Muscle of leg (tissue), 3 donors: ENCODE measurements at regions not wholly inside any gene's neighbourhood (a gene's known extent, or its start where the extent isn't known, plus 50 kb on each side); places are given as distances from the start of the nearest gene placed in this dataset.
"Not testable (repeated sequence)": the region's sequence is repeated elsewhere in the genome, so short reads cannot be mapped to it uniquely, and the experiment has no call there.

ENCODE experiments used
- DNase-seq: peaks from one replicate; pipeline ENCODE4 v3.0.0; 2013
- H3K27ac ChIP-seq: one replicate; pipeline ENCODE4 v1.5.1; 2013; ENCODE audit warnings: mild to moderate bottlenecking, low read length, control low read depth
- H3K27me3 ChIP-seq: one replicate; pipeline ENCODE4 v1.6.1; 2013; ENCODE audit warnings: low read length; ENCODE audit not compliant: control insufficient read depth, insufficient read depth
- H3K36me3 ChIP-seq: one replicate; pipeline ENCODE4 v1.6.1; 2013; ENCODE audit warnings: low read length; ENCODE audit not compliant: control insufficient read depth, insufficient read depth
- H3K4me1 ChIP-seq: one replicate; pipeline ENCODE4 v1.6.1; 2013; ENCODE audit warnings: low read length; ENCODE audit not compliant: control insufficient read depth, insufficient read depth
- H3K4me3 ChIP-seq: one replicate; pipeline ENCODE4 v1.5.1; 2013; ENCODE audit warnings: low read length, control low read depth
- H3K9me3 ChIP-seq: replicated peaks from 2 replicates; pipeline ENCODE4 v1.6.1; 2013; ENCODE audit warnings: low read depth, low read length; ENCODE audit not compliant: control insufficient read depth
- WGBS: methylation state at CpG from one replicate; pipeline ENCODE4 v1.1.5; 2013; ENCODE audit warnings: missing lambda C conversion rate; ENCODE audit not compliant: insufficient coverage; 5-methylcytosine and 5-hydroxymethylcytosine counted together

DNA sequence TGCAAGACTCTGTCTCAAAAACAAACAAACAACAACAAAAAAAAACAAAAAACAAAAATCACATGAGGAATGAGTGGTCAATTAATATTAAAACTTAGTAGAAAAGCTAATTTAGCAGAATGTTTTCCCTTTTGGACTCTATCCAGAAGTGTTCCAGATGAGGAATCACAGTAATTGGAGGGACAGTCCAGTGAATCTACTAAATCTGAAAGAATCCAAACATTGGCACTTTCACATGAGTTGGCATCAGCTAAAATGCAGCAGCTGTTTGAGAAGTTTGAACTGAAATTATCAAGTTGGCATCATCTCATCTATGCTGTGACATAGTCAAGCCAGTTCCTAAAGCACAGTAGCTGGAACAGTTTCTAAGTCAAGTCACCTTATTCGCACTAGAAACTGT, 367.8 kb downstream of the PPP1R3A start:
- H3K9me3 ChIP-seq: no peaks in the 10 kb centered on the region
- no peaks in the 10 kb centered on the region for H3K36me3 ChIP-seq
- no peaks in the 10 kb centered on the region for H3K27me3 ChIP-seq
- H3K27ac ChIP-seq: no peak overlapping the region
- H3K4me3 ChIP-seq: no peak overlapping the region
- no CpG with 5 or more reads among the region's 1 CpG for WGBS
- no peaks in the 10 kb centered on the region for H3K4me1 ChIP-seq
- DNase-seq: peak; percentile 51

DNA sequence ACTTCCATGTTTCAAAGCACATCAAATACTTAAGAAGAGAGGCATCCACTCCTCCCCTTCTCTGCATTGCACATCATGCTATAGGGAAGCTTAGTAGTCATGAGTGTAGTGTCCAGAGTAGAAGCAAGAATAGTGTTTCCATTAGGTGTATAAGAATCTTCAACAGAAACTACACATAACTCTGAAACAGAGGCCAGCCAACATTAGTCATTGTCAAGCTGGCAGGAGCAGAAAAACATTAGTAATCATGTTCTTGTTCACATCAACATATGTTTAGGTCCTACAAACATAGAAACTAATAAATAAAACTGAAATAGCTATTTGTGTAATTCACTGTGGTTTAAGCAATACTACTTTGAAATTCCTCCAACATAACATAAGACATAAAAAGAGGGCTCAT, 370.2 kb downstream of the PPP1R3A start:
- Histone ChIP-seq H3K36me3 (no peaks in the 10 kb centered on the region), H3K4me1 (no peaks in the 10 kb centered on the region), H3K4me3 (no peak overlapping the region), H3K9me3 (no peaks in the 10 kb centered on the region), H3K27me3 (no peaks in the 10 kb centered on the region), H3K27ac (no peak overlapping the region)
- peak; percentile 21 for DNase-seq

DNA sequence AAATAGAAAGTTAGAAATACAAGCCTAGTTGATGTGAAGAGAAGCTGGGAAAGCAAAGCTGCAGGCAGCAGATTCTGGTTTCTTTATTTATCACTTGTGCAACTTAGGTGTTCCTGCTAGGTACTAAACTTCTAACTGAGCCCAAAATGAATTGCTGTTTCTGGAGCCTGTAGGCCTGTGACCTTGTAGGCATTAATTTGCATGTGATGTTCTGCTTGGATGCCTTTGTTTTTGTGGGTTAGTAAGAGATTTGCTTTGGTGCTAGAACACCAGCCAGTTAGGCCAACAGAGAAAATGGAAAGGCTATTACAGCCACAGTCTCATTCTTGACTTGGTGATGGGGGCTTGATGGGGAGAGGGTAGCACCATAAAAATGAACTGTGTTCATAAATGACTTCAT, 370.7 kb downstream of the PPP1R3A start:
- H3K4me3 ChIP-seq: no peak overlapping the region
- no peak for DNase-seq
- H3K27me3 ChIP-seq: no peaks in the 10 kb centered on the region
- H3K36me3 ChIP-seq: no peaks in the 10 kb centered on the region
- H3K27ac ChIP-seq: no peak overlapping the region
- H3K9me3 ChIP-seq: no peaks in the 10 kb centered on the region
- no peaks in the 10 kb centered on the region for H3K4me1 ChIP-seq

DNA sequence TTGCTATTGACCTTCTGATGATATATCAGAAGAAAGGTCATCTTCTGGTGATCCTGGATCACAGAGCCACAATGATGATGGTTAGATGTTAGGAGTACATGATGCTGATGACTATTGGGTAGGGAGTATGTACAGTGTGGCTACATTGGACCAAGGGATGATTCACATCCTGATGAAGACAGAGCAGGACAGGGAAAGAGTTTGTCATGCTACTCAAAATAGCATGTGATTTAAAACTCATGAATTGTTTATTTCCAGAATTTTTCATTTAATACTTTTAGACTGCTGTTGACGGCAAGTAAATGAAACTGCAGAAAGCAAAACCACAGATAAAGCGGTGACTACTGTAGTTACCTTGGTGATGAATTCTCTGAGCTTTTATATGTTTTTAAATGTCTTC, 397.3 kb downstream of the PPP1R3A start:
- Histone ChIP-seq H3K4me3 (no peak overlapping the region), H3K36me3 (no peaks in the 10 kb centered on the region), H3K27me3 (no peaks in the 10 kb centered on the region), H3K27ac (no peak overlapping the region), H3K4me1 (no peaks in the 10 kb centered on the region), H3K9me3 (no peaks in the 10 kb centered on the region)
- no CpG with 5 or more reads among the region's 2 CpGs for WGBS
- no peak for DNase-seq

DNA sequence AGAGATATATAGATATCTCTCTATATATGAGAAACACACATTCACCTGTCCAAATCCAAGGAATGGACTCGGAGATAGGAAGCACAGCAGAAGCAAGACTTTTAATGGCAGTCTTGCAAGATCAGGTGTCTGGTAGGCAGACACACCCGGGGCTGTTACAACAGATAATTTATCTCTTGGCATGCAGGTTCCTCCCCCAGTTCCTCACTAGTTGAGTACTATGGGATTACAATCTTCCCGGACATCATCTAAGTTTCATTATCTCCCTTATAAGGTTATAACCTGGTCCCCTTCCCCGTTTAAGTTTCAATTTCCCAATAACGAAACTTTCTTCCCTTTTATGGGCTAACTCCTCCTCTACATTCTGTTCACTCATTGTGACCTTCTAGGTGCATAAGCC, 399.3 kb downstream of the PPP1R3A start:
- no peak overlapping the region for H3K4me3 ChIP-seq
- no peak for DNase-seq
- H3K4me1 ChIP-seq: no peaks in the 10 kb centered on the region
- no peaks in the 10 kb centered on the region for H3K36me3 ChIP-seq
- H3K27me3 ChIP-seq: no peaks in the 10 kb centered on the region
- no peaks in the 10 kb centered on the region for H3K9me3 ChIP-seq
- H3K27ac ChIP-seq: no peak overlapping the region
- WGBS: 100% methylated on average over 3 of the region's 5 CpGs

DNA sequence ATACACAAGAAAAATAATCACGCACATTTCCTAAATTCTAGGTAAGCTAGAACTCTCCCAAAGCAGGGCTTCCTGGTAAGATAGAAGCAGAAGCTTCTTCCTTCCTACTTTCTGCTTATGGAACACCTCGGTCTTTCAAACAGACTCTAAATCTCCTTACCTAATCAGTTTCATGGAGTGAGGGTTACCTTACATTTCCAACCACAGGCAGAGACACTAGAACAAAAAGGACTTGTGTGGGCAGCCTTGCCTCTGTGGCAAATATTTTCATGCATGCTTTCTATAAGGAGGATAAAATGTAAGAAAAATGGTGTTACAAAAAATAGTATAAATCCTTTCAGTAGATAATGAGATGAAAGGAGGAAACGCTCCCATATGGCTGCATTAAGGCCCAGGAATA, 386.3 kb upstream of the SMIM30 start:
- no peaks in the 10 kb centered on the region for H3K9me3 ChIP-seq
- H3K27me3 ChIP-seq: no peaks in the 10 kb centered on the region
- no peaks in the 10 kb centered on the region for H3K36me3 ChIP-seq
- DNase-seq: no peak
- no peak overlapping the region for H3K4me3 ChIP-seq
- H3K4me1 ChIP-seq: no peaks in the 10 kb centered on the region
- no CpG with 5 or more reads among the region's 3 CpGs for WGBS
- H3K27ac ChIP-seq: no peak overlapping the region

DNA sequence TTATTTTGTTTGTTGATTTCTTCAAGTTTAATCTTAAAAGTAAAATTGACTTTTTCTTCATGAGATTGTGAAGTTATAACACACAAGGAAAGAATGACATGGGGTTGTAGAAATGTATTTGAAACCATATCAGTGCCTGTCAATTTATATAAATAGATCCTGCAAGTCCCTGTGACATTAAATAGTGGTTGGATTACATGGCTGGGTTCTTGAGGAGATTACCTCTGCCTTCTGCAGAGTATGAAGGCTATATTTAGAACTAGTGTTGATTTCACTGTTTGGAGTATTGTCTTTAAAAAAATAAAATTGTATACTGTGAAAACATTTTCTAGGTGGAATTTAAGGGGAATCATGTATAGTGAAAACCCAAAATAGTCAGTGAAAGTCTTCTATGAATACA, 385.8 kb upstream of the SMIM30 start:
- no peak overlapping the region for H3K4me3 ChIP-seq
- no peaks in the 10 kb centered on the region for H3K9me3 ChIP-seq
- H3K27ac ChIP-seq: no peak overlapping the region

DNA sequence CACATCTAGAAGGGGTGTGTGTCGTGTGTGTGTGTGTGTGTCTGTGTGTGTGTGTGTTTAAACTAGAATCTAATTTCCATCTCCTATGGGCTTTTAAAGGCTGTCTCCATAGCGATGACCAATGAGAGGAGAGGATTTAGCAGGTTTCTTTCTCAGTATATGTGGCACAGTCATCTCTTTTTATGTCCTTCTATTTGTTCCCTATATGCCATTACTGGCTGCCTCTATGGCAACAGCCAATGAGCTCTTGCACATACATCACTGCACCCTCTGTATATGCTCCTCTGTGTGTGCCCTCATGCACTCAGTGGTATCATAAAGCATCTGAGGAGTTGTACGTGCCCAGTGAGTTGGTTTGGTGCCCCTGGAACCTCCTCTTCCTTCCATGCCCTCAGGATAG, 378.2 kb upstream of the SMIM30 start:
- WGBS: no CpG with 5 or more reads among the region's 3 CpGs
- H3K27ac ChIP-seq, H3K36me3 ChIP-seq, H3K4me3 ChIP-seq, DNase-seq, H3K4me1 ChIP-seq, H3K27me3 ChIP-seq, H3K9me3 ChIP-seq: not testable (repeated sequence)

More for the DNA sequence above, 385.8 kb upstream of the SMIM30 start:
- H3K36me3 ChIP-seq: no peaks in the 10 kb centered on the region
- no peaks in the 10 kb centered on the region for H3K4me1 ChIP-seq
- no peaks in the 10 kb centered on the region for H3K27me3 ChIP-seq
- DNase-seq: peak; percentile 37

DNA sequence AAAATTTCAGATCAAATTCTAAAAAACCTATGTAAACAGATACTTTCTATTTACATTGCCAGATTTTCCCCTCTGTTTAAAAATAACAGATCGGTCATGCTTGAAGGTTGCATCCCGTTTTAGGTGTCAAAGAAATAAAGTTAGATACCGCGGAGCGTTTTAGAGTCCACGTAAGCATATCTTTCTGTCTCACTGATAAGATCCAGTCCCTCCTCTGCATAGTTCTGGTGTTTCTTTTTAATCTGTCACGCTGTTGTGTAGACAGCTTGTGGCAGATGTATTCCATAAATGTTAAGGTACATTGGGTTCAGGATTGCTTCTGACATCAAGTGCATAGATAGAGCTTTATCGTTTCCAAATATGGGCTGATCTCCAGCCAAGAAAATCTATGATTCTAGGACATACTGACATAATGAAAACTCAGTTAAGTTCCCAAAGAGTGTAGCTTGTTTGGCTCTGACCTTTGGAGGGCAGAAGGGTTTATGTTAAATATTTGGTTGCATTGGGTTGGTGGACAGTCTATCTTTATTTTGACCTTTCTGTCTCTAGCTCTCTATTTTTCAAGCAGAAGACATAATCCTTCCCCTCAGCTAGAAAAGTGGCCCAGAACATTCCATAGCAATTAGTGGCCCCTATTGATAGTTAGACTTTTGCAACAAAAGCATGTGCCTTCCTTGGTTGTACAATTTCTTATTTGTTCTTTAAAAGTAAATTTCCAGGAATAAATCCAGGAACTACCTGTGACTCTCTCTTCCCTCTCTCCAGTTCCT, 376.6 kb upstream of the SMIM30 start:
- H3K9me3 ChIP-seq, DNase-seq, H3K4me1 ChIP-seq, H3K27ac ChIP-seq, H3K4me3 ChIP-seq, H3K36me3 ChIP-seq, H3K27me3 ChIP-seq: not testable (repeated sequence)
- no CpG with 5 or more reads among the region's 8 CpGs for WGBS

DNA sequence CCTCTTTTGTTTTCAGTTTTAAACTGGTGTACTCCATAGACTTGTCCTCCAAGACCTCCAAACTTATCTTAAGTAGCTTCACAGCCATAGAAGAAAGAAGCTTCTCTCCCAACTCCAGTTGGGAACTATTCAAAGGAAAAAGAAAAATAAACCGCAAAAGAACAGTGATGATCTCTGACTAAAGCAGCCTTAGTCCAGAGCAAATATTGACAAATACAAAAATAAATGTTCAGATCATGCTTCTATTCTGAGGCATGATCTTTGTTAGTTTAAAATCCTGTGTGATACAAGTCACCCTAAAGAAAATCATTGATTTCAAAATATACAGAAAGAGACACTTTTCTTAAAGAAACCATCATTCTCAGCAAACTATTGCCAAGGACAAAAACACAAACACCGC, 373.0 kb upstream of the SMIM30 start:
- peaks cover 6% of the 10 kb centered on the region for H3K9me3 ChIP-seq
- no peaks in the 10 kb centered on the region for H3K4me1 ChIP-seq
- no CpG with 5 or more reads among the region's 2 CpGs for WGBS
- no peak overlapping the region for H3K27ac ChIP-seq
- no peaks in the 10 kb centered on the region for H3K36me3 ChIP-seq
- H3K27me3 ChIP-seq: no peaks in the 10 kb centered on the region
- no peak overlapping the region for H3K4me3 ChIP-seq
- DNase-seq: no peak
